ENCODE measurements at regions not wholly inside any gene's neighbourhood (a gene's known extent, or its start where the extent isn't known, plus 50 kb on each side); places are given as distances from the start of the nearest gene placed in this dataset.

GRCh38 chr2:192827735-192828134 lies 633.0 kb upstream of the TMEFF2 start:
- no peak for TF ChIP-seq CTCF (IDR thresholded peaks at IDR 0.05; ENCODE audit: poor library complexity)
- no peak for TF ChIP-seq EZH2phosphoT487 (IDR thresholded peaks at IDR 0.05; ENCODE audit: low read depth, severe bottlenecking, unreplicated experiment)
- no peak for TF ChIP-seq EZH2 (IDR thresholded peaks at IDR 0.05; ENCODE audit: borderline replicate concordance)

Measured in hepatocyte (in vitro differentiated cells).